HUES48 (cell line): ENCODE measurements at regions not wholly inside any gene's neighbourhood (a gene's known extent, or its start where the extent isn't known, plus 50 kb on each side); places are given as distances from the start of the nearest gene placed in this dataset.
A peak's percentile ranks its signal among the peaks of the same experiment; 100 is the strongest.

Source experiments
- H3K27ac ChIP-seq: one replicate; pipeline ENCODE4 v1.7.0; 2013; ENCODE audit warnings: low read depth, low read length, inconsistent platforms
- H3K27me3 ChIP-seq: 2 replicates; pipeline ENCODE4 v1.6.1; 2013; ENCODE audit warnings: mild to moderate bottlenecking, low read length; ENCODE audit not compliant: control insufficient read depth, insufficient read depth
- H3K36me3 ChIP-seq: 2 replicates; pipeline ENCODE4 v1.6.1; 2013; ENCODE audit warnings: low read length; ENCODE audit not compliant: control insufficient read depth, insufficient read depth
- H3K4me1 ChIP-seq: 2 replicates; pipeline ENCODE4 v1.6.1; 2013; ENCODE audit warnings: mild to moderate bottlenecking, low read length; ENCODE audit not compliant: control insufficient read depth, insufficient read depth
- H3K4me3 ChIP-seq: 2 replicates; pipeline ENCODE4 v1.5.1; 2013; ENCODE audit warnings: mild to moderate bottlenecking, low read depth, low read length
- H3K9ac ChIP-seq: 2 replicates; pipeline ENCODE4 v1.6.1; 2013; ENCODE audit warnings: mild to moderate bottlenecking, low read depth, low read length, moderate library complexity
- H3K9me3 ChIP-seq: 2 replicates; pipeline ENCODE4 v1.6.1; 2013; ENCODE audit warnings: low read length; ENCODE audit not compliant: control insufficient read depth, insufficient read depth

GRCh38 chr2:43133708-43134570 is 92.5 kb downstream of the ZFP36L2 start:
- H3K9me3 ChIP-seq = no peaks in the 10 kb centered on the region
- H3K27me3 ChIP-seq = no peaks in the 10 kb centered on the region
- no peak overlapping the region for H3K9ac ChIP-seq
- H3K36me3 ChIP-seq = no peaks in the 10 kb centered on the region
- H3K4me3 ChIP-seq = no peak overlapping the region
- H3K4me1 ChIP-seq = peaks cover 17% of the 10 kb centered on the region
- H3K27ac ChIP-seq = no peak overlapping the region

- Histone ChIP-seq H3K9me3 (no peaks in the 10 kb centered on the region), H3K9ac (no peak overlapping the region), H3K27ac (no peak overlapping the region), H3K27me3 (no peaks in the 10 kb centered on the region), H3K4me1 (peaks cover 17% of the 10 kb centered on the region), H3K4me3 (no peak overlapping the region), H3K36me3 (no peaks in the 10 kb centered on the region)
These were observed 93.1 kb downstream of the ZFP36L2 start for GRCh38 chr2:43133336-43133707.

- H3K27me3 ChIP-seq = no peaks in the 10 kb centered on the region
- peaks cover 17% of the 10 kb centered on the region for H3K4me1 ChIP-seq
- no peak overlapping the region for H3K4me3 ChIP-seq
- H3K27ac ChIP-seq = no peak overlapping the region
- H3K9ac ChIP-seq = no peak overlapping the region
- no peaks in the 10 kb centered on the region for H3K9me3 ChIP-seq
- no peaks in the 10 kb centered on the region for H3K36me3 ChIP-seq
These were observed 93.6 kb downstream of the ZFP36L2 start for GRCh38 chr2:43132683-43133301.

GRCh38 chr2:43131890-43132682 is 94.3 kb downstream of the ZFP36L2 start:
- Histone ChIP-seq H3K9me3 (no peaks in the 10 kb centered on the region), H3K27ac (no peak overlapping the region), H3K9ac (no peak overlapping the region), H3K4me1 (peaks cover 19% of the 10 kb centered on the region), H3K36me3 (no peaks in the 10 kb centered on the region), H3K4me3 (no peak overlapping the region), H3K27me3 (no peaks in the 10 kb centered on the region)

GRCh38 chr2:43131051-43131889 is 95.1 kb downstream of the ZFP36L2 start:
- H3K4me1 ChIP-seq = peaks cover 19% of the 10 kb centered on the region

GRCh38 chr2:43130548-43130875 is 95.9 kb downstream of the ZFP36L2 start:
- H3K27me3 ChIP-seq = no peaks in the 10 kb centered on the region
- no peak overlapping the region for H3K9ac ChIP-seq
- no peaks in the 10 kb centered on the region for H3K36me3 ChIP-seq
- peaks cover 11% of the 10 kb centered on the region for H3K4me1 ChIP-seq
- H3K4me3 ChIP-seq = no peak overlapping the region
- no peak overlapping the region for H3K27ac ChIP-seq
- H3K9me3 ChIP-seq = no peaks in the 10 kb centered on the region

More at GRCh38 chr2:43131051-43131889, 95.1 kb downstream of the ZFP36L2 start:
- H3K9me3 ChIP-seq = no peaks in the 10 kb centered on the region
- no peaks in the 10 kb centered on the region for H3K36me3 ChIP-seq
- H3K27ac ChIP-seq = peak overlapping the region; percentile 12
- H3K9ac ChIP-seq = no peak overlapping the region
- no peak overlapping the region for H3K4me3 ChIP-seq
- H3K27me3 ChIP-seq = no peaks in the 10 kb centered on the region

GRCh38 chr2:43129676-43130547 is 96.5 kb downstream of the ZFP36L2 start:
- Histone ChIP-seq H3K4me3 (no peak overlapping the region), H3K9ac (no peak overlapping the region), H3K27ac (no peak overlapping the region), H3K9me3 (no peaks in the 10 kb centered on the region), H3K27me3 (no peaks in the 10 kb centered on the region), H3K36me3 (no peaks in the 10 kb centered on the region), H3K4me1 (peaks cover 9% of the 10 kb centered on the region; the same call in 1 of the 2 replicates)

GRCh38 chr2:43128559-43128955 is 97.8 kb downstream of the ZFP36L2 start:
- Histone ChIP-seq H3K4me1 (peaks cover 4% of the 10 kb centered on the region; the same call in 1 of the 2 replicates), H3K9me3 (no peaks in the 10 kb centered on the region), H3K27ac (no peak overlapping the region), H3K36me3 (no peaks in the 10 kb centered on the region), H3K9ac (no peak overlapping the region), H3K27me3 (no peaks in the 10 kb centered on the region), H3K4me3 (no peak overlapping the region)

GRCh38 chr2:43127941-43128558 is 98.4 kb downstream of the ZFP36L2 start:
- 0 out of 2 replicates have a peak, but pooled peaks cover 2% of the 10 kb centered on the region for H3K4me1 ChIP-seq
- no peaks in the 10 kb centered on the region for H3K27me3 ChIP-seq
- H3K9ac ChIP-seq = no peak overlapping the region
- H3K9me3 ChIP-seq = no peaks in the 10 kb centered on the region
- H3K4me3 ChIP-seq = no peak overlapping the region
- no peak overlapping the region for H3K27ac ChIP-seq
- H3K36me3 ChIP-seq = no peaks in the 10 kb centered on the region
